Frontal cortex (tissue), 3 donors: ENCODE measurements at regions not wholly inside any gene's neighbourhood (a gene's known extent, or its start where the extent isn't known, plus 50 kb on each side); places are given as distances from the start of the nearest gene placed in this dataset.
A peak's percentile ranks its signal among the peaks of the same experiment; 100 is the strongest.

Source experiments
- DNase-seq, 2 donors: peaks; one replicate each; pipeline ENCODE4 v3.0.0; 2012; ENCODE audit warnings: low spot score in 2 of 2
- FAIRE-seq: peaks from 2 replicates; lab custom pipeline; 2012; peaks lifted over from hg19 to GRCh38; lab: Jason Lieb, UNC
- donor health status: control.
- donor health status: control.
- donor health status: control.

- DNase-seq, result no peak
- no peak for FAIRE-seq
Measured at GRCh38 chr22:49645257-49645656, 182.4 kb downstream of the BRD1 start.

DNA sequence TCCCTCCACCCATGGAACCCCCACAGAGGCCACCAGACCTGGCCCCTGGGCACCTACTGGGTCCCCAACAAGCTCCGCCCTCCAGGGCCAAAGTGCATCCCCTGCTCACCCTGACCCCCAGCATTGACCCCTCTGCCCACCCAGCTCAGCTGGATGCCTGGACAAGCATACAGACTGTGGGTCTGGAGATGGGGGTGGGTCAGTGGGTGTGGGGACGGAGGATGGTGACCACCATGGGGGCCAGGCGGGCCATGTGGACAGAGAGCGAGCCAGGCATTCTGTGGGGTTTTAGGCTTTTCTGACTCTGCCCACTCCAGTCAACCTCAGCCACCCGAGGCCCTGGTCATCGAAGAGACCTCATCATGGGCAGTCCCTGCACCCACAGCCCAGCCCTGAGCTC lies 183.7 kb downstream of the BRD1 start:
- no peak for DNase-seq
- FAIRE-seq, result no peak

GRCh38 chr22:49643466-49643865 lies 184.2 kb downstream of the BRD1 start:
- no peak for FAIRE-seq
- no peak for DNase-seq

- no peak for FAIRE-seq
Measured at GRCh38 chr22:49642741-49643140, 184.9 kb downstream of the BRD1 start.

DNA sequence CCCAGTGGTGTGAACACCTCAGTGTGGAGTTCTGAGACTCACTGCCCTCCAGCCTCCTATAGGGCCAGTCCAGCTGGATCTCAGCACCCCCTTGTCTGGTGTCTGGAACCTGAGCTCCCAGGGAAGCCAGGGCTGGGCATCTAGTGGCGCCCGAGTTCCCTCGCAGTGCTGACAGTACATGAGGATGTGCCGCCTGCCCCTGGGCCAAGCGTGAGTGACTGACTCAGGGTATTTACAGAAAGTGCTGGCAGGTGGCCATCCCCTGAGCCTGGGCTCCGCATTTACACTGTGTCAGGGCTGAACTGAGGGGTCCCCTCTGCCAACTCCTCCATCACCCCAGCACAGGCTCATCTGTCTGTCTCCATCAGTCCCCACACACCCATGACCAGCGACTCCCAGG lies 185.3 kb downstream of the BRD1 start:
- DNase-seq, result no peak
- FAIRE-seq, result no peak

More at GRCh38 chr22:49642741-49643140, 184.9 kb downstream of the BRD1 start:
- no peak for DNase-seq

GRCh38 chr22:49641770-49642313 lies 185.8 kb downstream of the BRD1 start:
- DNase-seq (no peak), FAIRE-seq (no peak)

- no peak for FAIRE-seq
- no peak for DNase-seq
Measured at GRCh38 chr22:49640366-49641095, 187.1 kb downstream of the BRD1 start.

- FAIRE-seq (no peak), DNase-seq (no peak)
Measured at GRCh38 chr22:49639956-49640355, 187.7 kb downstream of the BRD1 start.

DNA sequence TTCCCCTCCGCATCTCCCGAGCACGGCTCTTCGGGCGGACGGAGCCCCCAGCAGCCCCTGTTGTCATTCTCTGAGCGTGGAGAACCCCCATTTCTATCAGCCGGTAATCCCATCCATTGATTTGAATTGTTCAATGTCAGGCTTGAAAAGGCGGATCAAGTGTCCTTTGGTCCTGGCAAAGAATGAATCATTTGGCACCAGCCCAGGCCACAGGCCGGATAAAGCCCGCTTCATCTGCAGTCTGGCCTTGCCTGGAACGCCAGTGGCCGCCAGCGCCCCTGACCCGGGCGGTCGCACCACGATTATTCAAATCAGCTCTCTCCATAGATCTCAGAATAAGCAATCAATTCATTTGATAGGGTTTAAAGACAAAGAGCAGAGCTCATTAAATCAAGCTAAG lies 188.9 kb downstream of the BRD1 start:
- FAIRE-seq (no peak), DNase-seq (peak in 1 of 2 donors; percentile 71)

DNA sequence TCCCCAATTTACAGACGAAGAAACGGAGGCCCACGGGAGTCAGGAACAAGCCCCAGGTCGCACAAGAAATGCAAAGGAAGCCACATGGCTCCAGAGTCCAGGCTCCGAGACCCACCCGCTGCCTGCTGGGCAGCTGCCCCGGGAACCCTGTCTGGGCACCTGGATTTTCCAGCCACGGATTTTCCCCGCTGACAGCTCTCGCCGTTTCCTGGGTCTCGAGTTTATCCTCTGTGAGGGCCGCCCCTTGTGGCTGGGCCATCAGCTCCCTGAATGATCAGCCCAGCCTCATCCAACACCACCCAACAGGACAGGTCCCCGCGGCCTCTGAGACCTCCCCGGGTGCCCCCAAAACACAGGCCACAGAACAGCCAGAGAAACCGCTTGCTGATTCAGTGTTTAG lies 189.7 kb downstream of the BRD1 start:
- FAIRE-seq (no peak), DNase-seq (no peak)

- DNase-seq (no peak), FAIRE-seq (no peak)
Measured at GRCh38 chr22:49637255-49637760, 190.4 kb downstream of the BRD1 start.

GRCh38 chr22:49636649-49637048 lies 191.0 kb downstream of the BRD1 start:
- FAIRE-seq, result no peak

GRCh38 chr22:49636214-49636613 lies 191.5 kb downstream of the BRD1 start:
- FAIRE-seq (no peak), DNase-seq (no peak)

More at GRCh38 chr22:49636649-49637048, 191.0 kb downstream of the BRD1 start:
- no peak for DNase-seq

- no peak for DNase-seq
- no peak for FAIRE-seq
Measured at GRCh38 chr22:49634006-49634772, 193.5 kb downstream of the BRD1 start.

- FAIRE-seq, result no peak
- DNase-seq, result no peak
Measured at GRCh38 chr22:49633010-49633324, 194.7 kb downstream of the BRD1 start.

DNA sequence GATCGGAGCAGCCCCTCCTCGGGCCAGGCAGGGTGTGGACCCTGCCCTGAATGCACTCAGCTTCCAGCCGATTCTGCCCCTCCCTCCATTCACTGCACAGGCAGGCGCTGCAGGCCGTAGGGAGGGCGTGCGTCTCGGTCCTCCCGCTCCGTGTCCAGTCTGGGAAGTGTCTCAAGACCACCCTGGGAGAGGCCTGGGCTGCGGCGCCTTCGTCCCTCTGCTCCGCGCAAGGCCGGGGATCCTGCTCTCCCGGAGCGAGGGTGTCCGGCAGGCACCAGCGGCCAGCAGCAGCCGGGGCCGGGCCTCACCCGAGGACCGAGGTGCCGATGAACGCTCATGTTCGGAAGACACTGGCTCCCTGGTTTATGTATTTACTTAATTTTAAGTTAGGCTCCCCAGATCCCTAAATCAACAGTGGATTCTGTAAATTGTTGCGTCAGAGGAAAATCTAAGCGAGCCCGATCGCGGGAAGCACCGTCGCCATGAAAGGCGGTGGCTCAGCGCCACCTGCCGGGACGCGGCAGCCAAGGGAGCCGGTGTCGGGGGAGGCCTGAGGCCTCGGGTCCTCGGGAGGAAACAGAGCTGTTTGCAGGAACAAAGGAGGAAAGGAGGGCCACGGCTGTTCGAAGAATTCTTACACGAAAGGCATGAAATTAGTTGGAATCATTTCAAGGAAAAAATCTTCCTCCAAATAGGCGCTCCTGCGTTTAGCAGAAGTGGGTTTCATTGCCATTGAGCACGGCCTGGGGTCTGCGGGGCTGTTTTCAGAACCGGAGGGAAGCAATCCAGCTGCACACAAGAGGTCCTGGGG lies 195.3 kb downstream of the BRD1 start:
- no peak for FAIRE-seq
- DNase-seq, result peak; percentile 85 to 93

DNA sequence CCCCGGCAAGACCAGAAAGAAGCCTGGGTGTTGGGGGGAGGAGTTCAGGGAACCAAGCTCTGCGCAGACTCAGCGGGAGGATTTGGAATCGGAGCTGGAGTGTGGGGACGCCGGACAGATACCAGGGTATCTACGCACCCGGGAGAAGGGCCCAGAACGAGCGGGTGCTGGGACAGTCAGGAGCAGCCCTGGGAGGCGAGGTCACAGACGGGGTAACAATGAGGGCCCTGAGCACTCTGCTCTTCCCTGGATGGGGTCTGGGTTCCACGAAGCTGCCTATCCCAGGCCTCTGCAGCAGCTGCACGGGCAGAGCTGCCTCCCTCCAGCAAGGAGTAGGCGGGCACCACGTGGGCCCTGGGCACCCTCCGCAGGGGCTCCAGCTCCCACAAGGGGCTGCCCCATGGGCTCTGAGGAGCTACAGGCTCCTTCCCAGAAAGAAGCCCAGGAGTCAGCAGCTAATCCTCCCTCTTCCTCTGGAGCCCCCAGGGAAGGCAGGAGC lies 197.2 kb downstream of the BRD1 start:
- no peak for DNase-seq

GRCh38 chr22:49629586-49630447 lies 197.9 kb downstream of the BRD1 start:
- FAIRE-seq (no peak), DNase-seq (no peak)

More for the DNA sequence above, 197.2 kb downstream of the BRD1 start:
- FAIRE-seq, result no peak

- FAIRE-seq (no peak), DNase-seq (no peak)
Measured at GRCh38 chr22:49629261-49629570, 198.5 kb downstream of the BRD1 start.
